Endodermal cell (in vitro differentiated cells): ENCODE measurements at regions not wholly inside any gene's neighbourhood (a gene's known extent, or its start where the extent isn't known, plus 50 kb on each side); places are given as distances from the start of the nearest gene placed in this dataset.

Experiments
- DNase-seq: peaks from one replicate; pipeline ENCODE4 v3.0.0-alpha.2; 2017
- H3K27ac ChIP-seq: 2 replicates; pipeline ENCODE4 v1.5.1; 2013; ENCODE audit warnings: mild to moderate bottlenecking, low read depth, low read length, moderate library complexity
- H3K27me3 ChIP-seq: 2 replicates; pipeline ENCODE4 v1.6.1; 2013; ENCODE audit warnings: mild to moderate bottlenecking, low read length, moderate library complexity; ENCODE audit not compliant: insufficient read depth, control insufficient read depth, poor library complexity, severe bottlenecking
- H3K36me3 ChIP-seq: 2 replicates; pipeline ENCODE4 v1.7.0; 2013; ENCODE audit warnings: mild to moderate bottlenecking, low read length, moderate library complexity; ENCODE audit not compliant: control insufficient read depth, insufficient read depth
- H3K4me1 ChIP-seq: one replicate; pipeline ENCODE4 v1.7.0; 2013; ENCODE audit warnings: low read length; ENCODE audit not compliant: control insufficient read depth, insufficient read depth
- H3K4me3 ChIP-seq: 2 replicates; pipeline ENCODE4 v1.5.1; 2013; ENCODE audit warnings: mild to moderate bottlenecking, low read length, moderate library complexity
- H3K9ac ChIP-seq: 2 replicates; pipeline ENCODE4 v1.6.1; 2013; ENCODE audit warnings: mild to moderate bottlenecking, low read length, moderate library complexity; ENCODE audit not compliant: poor library complexity, severe bottlenecking; ENCODE audit errors: extremely low read depth
- H3K9me3 ChIP-seq: 2 replicates; pipeline ENCODE4 v1.6.1; 2013; ENCODE audit warnings: mild to moderate bottlenecking, low read length, moderate library complexity; ENCODE audit not compliant: control insufficient read depth
- H3K27ac Mint-ChIP-seq: 2 replicates; pipeline ENCODE4 v1.8.0; 2020; ENCODE audit warnings: mixed read lengths
- H3K27me3 Mint-ChIP-seq: 2 replicates; pipeline ENCODE4 v1.8.0; 2021; ENCODE audit warnings: mild to moderate bottlenecking, mixed read lengths; ENCODE audit not compliant: insufficient read depth
- H3K36me3 Mint-ChIP-seq: 2 replicates; pipeline ENCODE4 v1.8.0; 2020; ENCODE audit warnings: low read depth, mixed read lengths
- H3K4me1 Mint-ChIP-seq: 2 replicates; pipeline ENCODE4 v1.8.0; 2020; ENCODE audit warnings: mixed read lengths
- H3K4me3 Mint-ChIP-seq: 2 replicates; pipeline ENCODE4 v1.8.0; 2020; ENCODE audit warnings: mild to moderate bottlenecking, moderate library complexity, mixed read lengths
- H3K9me3 Mint-ChIP-seq: 2 replicates; pipeline ENCODE4 v1.8.0; 2020; ENCODE audit warnings: mild to moderate bottlenecking, mixed read lengths
- CTCF ChIP-seq: fragments of 200-600 bp; sonication (generic); conservative IDR thresholded peaks from 2 replicates; pipeline ENCODE4 v1.5.0; 2021; ENCODE audit warnings: antibody characterized with exemption, mild to moderate bottlenecking
- WGBS, 2 experiments: methylation state at CpG; one replicate each; pipeline versions ENCODE4 v1.1.5 to v1.1.7; 2013; ENCODE audit warnings: missing lambda C conversion rate in 2 of 2, mixed read lengths in 1 of 2; ENCODE audit not compliant: insufficient coverage in 1 of 2, insufficient read length in 1 of 2; 5-methylcytosine and 5-hydroxymethylcytosine counted together

- Histone ChIP-seq H3K4me3 (no peak overlapping the region), H3K27me3 (no peaks in the 10 kb centered on the region), H3K27ac (no peak overlapping the region), H3K36me3 (no peaks in the 10 kb centered on the region), H3K9me3 (no peaks in the 10 kb centered on the region), H3K9ac (no peak overlapping the region), H3K4me1 (peaks cover 2% of the 10 kb centered on the region)
- Mint-ChIP-seq H3K4me3 (no peak overlapping the region), H3K27me3 (no peaks in the 10 kb centered on the region), H3K4me1 (peaks cover 11% of the 10 kb centered on the region), H3K36me3 (no peaks in the 10 kb centered on the region), H3K9me3 (no peaks in the 10 kb centered on the region), H3K27ac (no peak overlapping the region)
- 82 to 100% methylated on average over 1 of the region's 1 CpG for WGBS, 2 experiments
- no peak for DNase-seq
- TF ChIP-seq CTCF, result no peak
Observed at GRCh38 chr12:59839514-59839913, 243.7 kb downstream of the SLC16A7 start.

GRCh38 chr12:59843260-59843843, 247.5 kb downstream of the SLC16A7 start:
- TF ChIP-seq CTCF, result no peak
- Mint-ChIP-seq H3K36me3 (no peaks in the 10 kb centered on the region), H3K4me3 (no peak overlapping the region), H3K27ac (peak overlapping the region; percentile 40), H3K27me3 (no peaks in the 10 kb centered on the region), H3K9me3 (no peaks in the 10 kb centered on the region), H3K4me1 (peaks cover 20% of the 10 kb centered on the region)
- 88% methylated on average over 3 of the region's 3 CpGs; no CpG with 5 or more reads in 1 of the 2 experiments for WGBS, 2 experiments
- H3K9me3 ChIP-seq, result no peaks in the 10 kb centered on the region
- DNase-seq, result no peak
- H3K9ac ChIP-seq, result no peak overlapping the region
- H3K4me3 ChIP-seq, result no peak overlapping the region
- no peaks in the 10 kb centered on the region for H3K36me3 ChIP-seq
- peaks cover 2% of the 10 kb centered on the region for H3K4me1 ChIP-seq
- no peak overlapping the region for H3K27ac ChIP-seq
- no peaks in the 10 kb centered on the region for H3K27me3 ChIP-seq

GRCh38 chr12:59844750-59845149, 248.9 kb downstream of the SLC16A7 start:
- no peak overlapping the region for H3K27ac ChIP-seq
- no peak overlapping the region for H3K9ac ChIP-seq
- no peaks in the 10 kb centered on the region for H3K27me3 Mint-ChIP-seq
- peaks cover 20% of the 10 kb centered on the region for H3K4me1 Mint-ChIP-seq
- no peaks in the 10 kb centered on the region for H3K36me3 ChIP-seq
- no peak overlapping the region for H3K27ac Mint-ChIP-seq
- no peaks in the 10 kb centered on the region for H3K36me3 Mint-ChIP-seq
- no peaks in the 10 kb centered on the region for H3K27me3 ChIP-seq
- no peak for DNase-seq
- H3K4me1 ChIP-seq, result peaks cover 2% of the 10 kb centered on the region
- TF ChIP-seq CTCF, result no peak
- H3K4me3 ChIP-seq, result no peak overlapping the region
- H3K4me3 Mint-ChIP-seq, result no peak overlapping the region
- no peaks in the 10 kb centered on the region for H3K9me3 ChIP-seq
- no peaks in the 10 kb centered on the region for H3K9me3 Mint-ChIP-seq
